T-helper 1 cell treated with Interleukin-12 subunit alpha and Interleukin-12 subunit beta and Interleukin-4 antibody, amounts not matched to agents 30 ng/mL and 1 ng/mL, for 36 hours (primary cell): ENCODE measurements at regions not wholly inside any gene's neighbourhood (a gene's known extent, or its start where the extent isn't known, plus 50 kb on each side); places are given as distances from the start of the nearest gene placed in this dataset.

ENCODE experiments used
- intact Hi-C: fragments of 100-400 bp; cut with micrococcal nuclease; formaldehyde crosslinking; loops from one replicate; pipeline ENCODE4 v1.15.1; 2024

- intact Hi-C loops = no loop called here
Observed at GRCh38 chr14:81946834-81947798, 413.5 kb upstream of the SEL1L start.

GRCh38 chr14:81952917-81953316 is 419.3 kb upstream of the SEL1L start:
- intact Hi-C loops = no loop called here

GRCh38 chr14:81953419-81953818 is 419.8 kb upstream of the SEL1L start:
- intact Hi-C loops = no loop called here

GRCh38 chr14:81955123-81955522 is 421.5 kb upstream of the SEL1L start:
- intact Hi-C loops = no loop called here

- intact Hi-C loops = no loop called here
Observed at GRCh38 chr14:81960781-81961180, 427.1 kb upstream of the SEL1L start.

GRCh38 chr14:81963846-81964245 is 430.2 kb upstream of the SEL1L start:
- intact Hi-C loops = no loop called here

- intact Hi-C loops = no loop called here
Observed at GRCh38 chr14:81970307-81970706, 436.7 kb upstream of the SEL1L start.

- intact Hi-C loops = no loop called here
Observed at GRCh38 chr14:81971911-81972310, 438.3 kb upstream of the SEL1L start.

- intact Hi-C loops = no loop called here
Observed at GRCh38 chr14:81972601-81973000, 438.9 kb upstream of the SEL1L start.

GRCh38 chr14:81974543-81974942 is 440.9 kb upstream of the SEL1L start:
- intact Hi-C loops = no loop called here

- intact Hi-C loops = no loop called here
Observed at GRCh38 chr14:81980601-81981306, 447.1 kb upstream of the SEL1L start.

- intact Hi-C loops = no loop called here
Observed at GRCh38 chr14:81981307-81981675, 447.6 kb upstream of the SEL1L start.

- intact Hi-C loops = no loop called here
Observed at GRCh38 chr14:81982046-81982445, 448.4 kb upstream of the SEL1L start.

- intact Hi-C loops = no loop called here
Observed at GRCh38 chr14:81986005-81986404, 452.4 kb upstream of the SEL1L start.

GRCh38 chr14:81989211-81989610 is 455.6 kb upstream of the SEL1L start:
- intact Hi-C loops = no loop called here

GRCh38 chr14:81990312-81990761 is 456.7 kb upstream of the SEL1L start:
- intact Hi-C loops = loop anchor here (1.0 kb wide), 2 partner anchors 365 to 424 kb away; no protein-coding TSS in a partner anchor

- intact Hi-C loops = no loop called here
Observed at GRCh38 chr14:81991998-81992397, 458.3 kb upstream of the SEL1L start.

- intact Hi-C loops = no loop called here
Observed at GRCh38 chr14:81993432-81993831, 459.8 kb upstream of the SEL1L start.

GRCh38 chr14:82003426-82003825 is 469.8 kb upstream of the SEL1L start:
- intact Hi-C loops = no loop called here

GRCh38 chr14:82009076-82009475 is 475.4 kb upstream of the SEL1L start:
- intact Hi-C loops = no loop called here

GRCh38 chr14:82009993-82010392 is 476.3 kb upstream of the SEL1L start:
- intact Hi-C loops = no loop called here

- intact Hi-C loops = no loop called here
Observed at GRCh38 chr14:82011460-82011859, 477.8 kb upstream of the SEL1L start.
